H9 (cell line): ENCODE measurements at regions not wholly inside any gene's neighbourhood (a gene's known extent, or its start where the extent isn't known, plus 50 kb on each side); places are given as distances from the start of the nearest gene placed in this dataset.
A peak's percentile ranks its signal among the peaks of the same experiment; 100 is the strongest.

ENCODE experiments used
- DNase-seq: peaks from one replicate; pipeline ENCODE4 v3.0.0-alpha.2; 2017
- H2AFZ ChIP-seq: one replicate; pipeline ENCODE4 v1.6.1; 2013; ENCODE audit warnings: mild to moderate bottlenecking, low read length, control low read depth, moderate library complexity
- H2AK5ac ChIP-seq: 2 replicates; pipeline ENCODE4 v1.6.1; 2013; ENCODE audit warnings: low read length, control low read depth, mixed read lengths; ENCODE audit not compliant: insufficient read length
- H2BK120ac ChIP-seq: one replicate; pipeline ENCODE4 v1.6.1; 2013; ENCODE audit warnings: low read depth, mild to moderate bottlenecking, low read length, control low read depth, inconsistent platforms; ENCODE audit not compliant: poor library complexity, severe bottlenecking
- H2BK12ac ChIP-seq: 2 replicates; pipeline ENCODE4 v1.6.1; 2013; ENCODE audit warnings: low read length, control low read depth, mixed read lengths, low read depth; ENCODE audit not compliant: insufficient read length
- H2BK15ac ChIP-seq: 2 replicates; pipeline ENCODE4 v1.6.1; 2013; ENCODE audit warnings: low read depth, low read length, control low read depth
- H2BK20ac ChIP-seq: one replicate; pipeline ENCODE4 v1.6.1; 2013; ENCODE audit warnings: low read depth, mild to moderate bottlenecking, low read length, control low read depth, inconsistent platforms; ENCODE audit not compliant: poor library complexity, severe bottlenecking
- H2BK5ac ChIP-seq: 2 replicates; pipeline ENCODE4 v1.6.1; 2013; ENCODE audit warnings: low read length, control low read depth, mixed read lengths; ENCODE audit not compliant: insufficient read length
- H3K14ac ChIP-seq: 2 replicates; pipeline ENCODE4 v1.6.1; 2013; ENCODE audit warnings: low read length, control low read depth; ENCODE audit not compliant: insufficient read depth
- H3K18ac ChIP-seq: 2 replicates; pipeline ENCODE4 v1.6.1; 2013; ENCODE audit warnings: low read depth, mild to moderate bottlenecking, mixed read lengths, low read length, control low read depth; ENCODE audit not compliant: insufficient read length
- H3K23ac ChIP-seq: 2 replicates; pipeline ENCODE4 v1.6.1; 2013; ENCODE audit warnings: low read length, control low read depth, mixed read lengths, low read depth; ENCODE audit not compliant: insufficient read length
- H3K23me2 ChIP-seq: 2 replicates; pipeline ENCODE4 v1.6.1; 2013; ENCODE audit warnings: low read depth, mild to moderate bottlenecking, mixed read lengths, low read length, control low read depth; ENCODE audit not compliant: insufficient read length, poor library complexity, severe bottlenecking
- H3K27ac ChIP-seq: 2 replicates; pipeline ENCODE4 v1.5.1; 2013; ENCODE audit warnings: low read length, control low read depth, mixed read lengths, low read depth; ENCODE audit not compliant: insufficient read length
- H3K27me3 ChIP-seq: 2 replicates; pipeline ENCODE4 v1.6.1; 2013; ENCODE audit warnings: low read length, control low read depth, inconsistent platforms; ENCODE audit not compliant: insufficient read depth
- H3K4ac ChIP-seq: 2 replicates; pipeline ENCODE4 v1.6.1; 2013; ENCODE audit warnings: low read depth, mild to moderate bottlenecking, control low read depth, inconsistent platforms, low read length, moderate library complexity
- H3K4me1 ChIP-seq: 2 replicates; pipeline ENCODE4 v1.6.1; 2013; ENCODE audit warnings: low read length, control low read depth, inconsistent platforms; ENCODE audit not compliant: insufficient read depth
- H3K4me2 ChIP-seq: 2 replicates; pipeline ENCODE4 v1.6.1; 2013; ENCODE audit warnings: low read length, control low read depth, mixed read lengths; ENCODE audit not compliant: insufficient read length, insufficient read depth
- H3K56ac ChIP-seq: 2 replicates; pipeline ENCODE4 v1.6.1; 2013; ENCODE audit warnings: low read depth, mild to moderate bottlenecking, mixed read lengths, low read length, control low read depth; ENCODE audit not compliant: insufficient read length
- H3K79me1 ChIP-seq: 2 replicates; pipeline ENCODE4 v1.6.1; 2013; ENCODE audit warnings: low read depth, mild to moderate bottlenecking, moderate library complexity, low read length, control low read depth, inconsistent platforms; ENCODE audit not compliant: insufficient read depth, poor library complexity, severe bottlenecking
- H3K79me2 ChIP-seq: 2 replicates; pipeline ENCODE4 v1.6.1; 2013; ENCODE audit warnings: low read length, control low read depth, inconsistent platforms; ENCODE audit not compliant: insufficient read depth
- H3K9ac ChIP-seq: 2 replicates; pipeline ENCODE4 v1.6.1; 2013; ENCODE audit warnings: low read length, control low read depth, mixed read lengths; ENCODE audit not compliant: insufficient read length; ENCODE audit errors: extremely low read depth
- H3K9me3 ChIP-seq: one replicate; pipeline ENCODE4 v1.6.1; 2013; ENCODE audit warnings: low read depth, low read length, inconsistent platforms; ENCODE audit not compliant: control insufficient read depth
- H3T11ph ChIP-seq: one replicate; pipeline ENCODE4 v1.6.1; 2013; ENCODE audit warnings: mild to moderate bottlenecking, low read length, control low read depth, inconsistent platforms
- H4K20me1 ChIP-seq: one replicate; pipeline ENCODE4 v1.6.1; 2013; ENCODE audit not compliant: control insufficient read depth, insufficient read length, insufficient read depth
- H4K5ac ChIP-seq: 2 replicates; pipeline ENCODE4 v1.6.1; 2013; ENCODE audit warnings: low read depth, mild to moderate bottlenecking, mixed read lengths, low read length, control low read depth; ENCODE audit not compliant: insufficient read length
- H4K8ac ChIP-seq: replicated peaks from 2 replicates; pipeline ENCODE4 v1.6.1; 2013; ENCODE audit warnings: low read length, control low read depth, mixed read lengths, low read depth; ENCODE audit not compliant: insufficient read length
- H4K91ac ChIP-seq: 2 replicates; pipeline ENCODE4 v1.6.1; 2013; ENCODE audit warnings: low read depth, mild to moderate bottlenecking, moderate library complexity, mixed read lengths, low read length, control low read depth; ENCODE audit not compliant: insufficient read length
- H3K27ac Mint-ChIP-seq, 3 experiments: 2 replicates in 2 of 3; 3 replicates in 1 of 3; pipeline ENCODE4 v1.8.0; 2020 to 2021; ENCODE audit warnings: mixed read lengths in 3 of 3, mild to moderate bottlenecking in 1 of 3, moderate library complexity in 1 of 3
- H3K27me3 Mint-ChIP-seq: 2 replicates; pipeline ENCODE4 v1.8.0; 2021; ENCODE audit warnings: low read depth, mild to moderate bottlenecking, moderate library complexity, mixed read lengths
- H3K36me3 Mint-ChIP-seq, 3 experiments: 2 replicates in 2 of 3; 3 replicates in 1 of 3; pipeline ENCODE4 v1.8.0; 2020 to 2021; ENCODE audit warnings: low read depth in 3 of 3, mixed read lengths in 3 of 3; ENCODE audit not compliant: insufficient read depth in 1 of 3
- H3K4me1 Mint-ChIP-seq, 2 experiments: 2 replicates each; pipeline ENCODE4 v1.8.0; 2020; ENCODE audit warnings: mixed read lengths in 2 of 2
- H3K4me3 Mint-ChIP-seq, 2 experiments: 2 replicates in 1 of 2; 3 replicates in 1 of 2; pipeline ENCODE4 v1.8.0; 2020 to 2021; ENCODE audit warnings: mild to moderate bottlenecking in 2 of 2, mixed read lengths in 2 of 2, moderate library complexity in 1 of 2
- H3K9me3 Mint-ChIP-seq, 2 experiments: 2 replicates in 1 of 2; 3 replicates in 1 of 2; pipeline ENCODE4 v1.8.0; 2020; ENCODE audit warnings: mild to moderate bottlenecking in 2 of 2, mixed read lengths in 2 of 2, moderate library complexity in 1 of 2
- CTCF ChIP-seq: fragments of 200-600 bp; sonication (generic); conservative IDR thresholded peaks from 3 replicates; pipeline ENCODE4 v1.8.0; 2021; ENCODE audit warnings: antibody characterized with exemption, mild to moderate bottlenecking
- WGBS: extraction: QIAGEN DNeasy Blood & Tissue Kit; methylation state at CpG from one replicate; pipeline ENCODE4 v1.1.7; 2013; ENCODE audit warnings: missing lambda C conversion rate, low lambda C conversion rate, mixed read lengths; ENCODE audit not compliant: insufficient read length; ENCODE audit errors: extremely low coverage; 5-methylcytosine and 5-hydroxymethylcytosine counted together

DNA sequence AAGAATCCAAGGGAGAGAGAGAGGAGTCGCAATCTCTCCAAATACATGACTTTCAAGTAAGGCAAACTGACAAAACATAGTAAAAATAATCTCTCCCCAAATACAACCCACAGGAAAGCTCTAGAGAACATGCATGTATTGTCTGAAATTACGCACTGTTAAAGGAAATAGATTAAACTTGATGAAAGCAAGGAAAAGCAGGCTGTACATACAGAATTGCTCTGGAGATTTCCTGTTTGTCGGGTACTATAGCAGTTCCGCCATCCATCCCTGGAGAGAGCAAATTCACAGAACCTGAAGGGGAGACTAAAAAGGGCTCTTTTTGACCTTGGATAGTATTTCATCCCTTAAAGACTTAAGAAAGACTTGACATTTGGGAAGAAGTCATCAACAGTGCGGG, 170.2 kb upstream of the BET1 start:
- Histone ChIP-seq H4K8ac (no peak overlapping the region), H3K79me1 (no peaks in the 10 kb centered on the region), H2BK20ac (no peak overlapping the region), H4K5ac (no peak overlapping the region), H3K4me2 (no peak overlapping the region), H3K9me3 (no peaks in the 10 kb centered on the region), H3K27me3 (no peaks in the 10 kb centered on the region), H3K9ac (no peak overlapping the region), H2AK5ac (no peak overlapping the region), H2AFZ (no peak overlapping the region), H3K4me1 (no peaks in the 10 kb centered on the region), H4K20me1 (no peaks in the 10 kb centered on the region), H3K23me2 (no peaks in the 10 kb centered on the region), H3K18ac (no peak overlapping the region), H2BK12ac (no peak overlapping the region), H3K27ac (no peak overlapping the region), H3K14ac (no peak overlapping the region), H2BK5ac (no peak overlapping the region), H2BK15ac (no peak overlapping the region), H3T11ph (no peak overlapping the region), H3K23ac (no peak overlapping the region), H2BK120ac (no peak overlapping the region), H4K91ac (no peak overlapping the region), H3K4ac (no peak overlapping the region), H3K56ac (no peak overlapping the region), H3K79me2 (no peaks in the 10 kb centered on the region)
- Mint-ChIP-seq H3K27me3 (no peaks in the 10 kb centered on the region), H3K36me3 (no peaks in the 10 kb centered on the region), H3K4me3 (no peak overlapping the region), H3K4me1 (no peaks in the 10 kb centered on the region), H3K27ac (peak overlapping the region in 1 of 3 experiments; percentile 21; a peak in 1 of 7 replicates), H3K9me3 (no peaks in the 10 kb centered on the region)
- DNase-seq = no peak
- no CpG with 5 or more reads among the region's 5 CpGs for WGBS
- no peak for TF ChIP-seq CTCF
